Fibroblast of skin of right biceps (primary cell): ENCODE measurements at regions not wholly inside any gene's neighbourhood (a gene's known extent, or its start where the extent isn't known, plus 50 kb on each side); places are given as distances from the start of the nearest gene placed in this dataset.

Experiments
- DNase-seq: peaks from one replicate; pipeline ENCODE4 v3.0.0-alpha.2; 2013

GRCh38 chr7:85630904-85631600 is 444.2 kb upstream of the SEMA3D start:
- DNase-seq = no peak

- DNase-seq = no peak
Measured at GRCh38 chr7:85627791-85628586, 441.1 kb upstream of the SEMA3D start.

- no peak for DNase-seq
Measured at GRCh38 chr7:85622059-85622458, 435.2 kb upstream of the SEMA3D start.

- peak; percentile 75 for DNase-seq
Measured at GRCh38 chr7:85620936-85621685, 434.3 kb upstream of the SEMA3D start.

- no peak for DNase-seq
Measured at GRCh38 chr7:85619236-85619635, 432.4 kb upstream of the SEMA3D start.

- DNase-seq = no peak
Measured at GRCh38 chr7:85614684-85615083, 427.8 kb upstream of the SEMA3D start.

- DNase-seq = no peak
Measured at GRCh38 chr7:85612514-85612913, 425.7 kb upstream of the SEMA3D start.

- no peak for DNase-seq
Measured at GRCh38 chr7:85608804-85609203, 421.9 kb upstream of the SEMA3D start.

GRCh38 chr7:85602196-85602595 is 415.3 kb upstream of the SEMA3D start:
- DNase-seq = peak; percentile 3

GRCh38 chr7:85600395-85600794 is 413.5 kb upstream of the SEMA3D start:
- DNase-seq = peak; percentile 40

GRCh38 chr7:85596827-85597226 is 410.0 kb upstream of the SEMA3D start:
- no peak for DNase-seq

- peak; percentile 62 for DNase-seq
Measured at GRCh38 chr7:85595750-85596178, 408.9 kb upstream of the SEMA3D start.

GRCh38 chr7:85593355-85593754 is 406.5 kb upstream of the SEMA3D start:
- DNase-seq = no peak

- peak; percentile 67 for DNase-seq
Measured at GRCh38 chr7:85587785-85588184, 400.9 kb upstream of the SEMA3D start.

GRCh38 chr7:85586091-85586490 is 399.2 kb upstream of the SEMA3D start:
- DNase-seq = no peak

GRCh38 chr7:85583131-85583953 is 396.5 kb upstream of the SEMA3D start:
- peak; percentile 63 for DNase-seq

- no peak for DNase-seq
Measured at GRCh38 chr7:85573844-85574243, 387.0 kb upstream of the SEMA3D start.

- DNase-seq = no peak
Measured at GRCh38 chr7:85573346-85573745, 386.5 kb upstream of the SEMA3D start.

- DNase-seq = no peak
Measured at GRCh38 chr7:85570898-85571297, 384.0 kb upstream of the SEMA3D start.

GRCh38 chr7:85567983-85568382 is 381.1 kb upstream of the SEMA3D start:
- no peak for DNase-seq

GRCh38 chr7:85566095-85566794 is 379.4 kb upstream of the SEMA3D start:
- no peak for DNase-seq

GRCh38 chr7:85565276-85565675 is 378.4 kb upstream of the SEMA3D start:
- peak; percentile 44 for DNase-seq
